GM12872 (cell line): ENCODE measurements at regions not wholly inside any gene's neighbourhood (a gene's known extent, or its start where the extent isn't known, plus 50 kb on each side); places are given as distances from the start of the nearest gene placed in this dataset.

Experiments
- TF ChIP-seq, protein P1 (sequence below): IDR thresholded peaks from 3 replicates; pipeline ENCODE4 v1.5.1; 2011; ENCODE audit warnings: low read depth, mild to moderate bottlenecking, low read length, moderate library complexity; ENCODE audit not compliant: insufficient read depth

DNA sequence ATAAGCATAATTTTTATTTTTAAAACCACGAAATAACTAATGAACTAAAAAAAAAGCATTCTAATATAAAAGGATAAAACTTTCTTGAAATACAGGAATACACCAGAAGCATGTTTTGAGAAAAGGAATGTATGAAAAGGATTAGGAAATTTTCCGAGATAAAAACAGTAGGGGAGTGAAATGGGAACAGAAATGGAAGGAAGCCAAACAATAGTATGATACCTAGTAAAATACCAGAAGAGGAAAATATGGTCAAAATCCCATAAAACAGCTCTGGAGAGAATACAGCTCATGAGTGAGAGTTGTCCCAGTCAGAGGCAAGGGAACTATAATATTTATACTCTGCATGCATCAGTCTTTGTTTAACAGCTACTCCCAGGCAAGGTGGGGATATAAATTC, 1016.2 kb downstream of the SLC6A15 start:
- TF ChIP-seq, protein P1, sequence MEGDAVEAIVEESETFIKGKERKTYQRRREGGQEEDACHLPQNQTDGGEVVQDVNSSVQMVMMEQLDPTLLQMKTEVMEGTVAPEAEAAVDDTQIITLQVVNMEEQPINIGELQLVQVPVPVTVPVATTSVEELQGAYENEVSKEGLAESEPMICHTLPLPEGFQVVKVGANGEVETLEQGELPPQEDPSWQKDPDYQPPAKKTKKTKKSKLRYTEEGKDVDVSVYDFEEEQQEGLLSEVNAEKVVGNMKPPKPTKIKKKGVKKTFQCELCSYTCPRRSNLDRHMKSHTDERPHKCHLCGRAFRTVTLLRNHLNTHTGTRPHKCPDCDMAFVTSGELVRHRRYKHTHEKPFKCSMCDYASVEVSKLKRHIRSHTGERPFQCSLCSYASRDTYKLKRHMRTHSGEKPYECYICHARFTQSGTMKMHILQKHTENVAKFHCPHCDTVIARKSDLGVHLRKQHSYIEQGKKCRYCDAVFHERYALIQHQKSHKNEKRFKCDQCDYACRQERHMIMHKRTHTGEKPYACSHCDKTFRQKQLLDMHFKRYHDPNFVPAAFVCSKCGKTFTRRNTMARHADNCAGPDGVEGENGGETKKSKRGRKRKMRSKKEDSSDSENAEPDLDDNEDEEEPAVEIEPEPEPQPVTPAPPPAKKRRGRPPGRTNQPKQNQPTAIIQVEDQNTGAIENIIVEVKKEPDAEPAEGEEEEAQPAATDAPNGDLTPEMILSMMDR, result no peak

DNA sequence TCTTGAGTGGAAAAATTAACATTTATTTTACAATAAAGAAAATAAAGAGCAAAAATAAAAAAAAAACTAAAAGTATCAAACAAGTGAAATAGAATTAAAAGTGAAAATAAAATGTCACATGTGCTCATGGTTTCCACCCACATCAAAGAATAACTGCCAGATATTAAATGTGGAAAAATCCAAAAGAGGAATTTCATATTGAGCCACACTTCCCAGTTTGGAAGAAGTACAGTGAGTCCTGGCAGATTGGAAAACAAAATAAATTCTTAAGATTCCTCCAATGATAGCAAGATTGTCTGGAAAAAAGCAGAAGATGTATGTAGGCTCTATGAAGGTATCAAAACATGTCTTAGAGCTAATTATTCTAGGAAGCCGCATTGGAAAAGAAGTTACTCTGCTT, 1019.5 kb downstream of the SLC6A15 start:
- TF ChIP-seq, protein P1, result no peak

DNA sequence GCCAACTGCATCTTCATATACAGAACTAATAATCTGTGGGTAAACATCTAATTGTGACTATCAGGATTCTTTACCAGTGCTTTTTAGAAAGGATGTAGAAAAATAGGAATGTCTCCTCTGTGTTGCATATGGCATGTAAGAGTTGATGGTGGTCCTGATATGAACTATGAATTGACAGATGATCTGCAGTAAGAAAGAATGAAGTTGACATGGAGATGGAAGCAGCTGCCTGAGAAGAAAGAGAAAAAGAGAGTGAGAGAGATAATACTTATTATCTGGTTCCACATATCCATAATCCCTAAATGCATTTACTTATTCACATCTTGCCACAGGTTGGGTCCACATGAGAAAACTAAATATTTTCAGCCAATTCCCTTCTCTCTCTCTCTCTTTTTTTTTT, 1022.9 kb downstream of the SLC6A15 start:
- TF ChIP-seq, protein P1, result no peak

DNA sequence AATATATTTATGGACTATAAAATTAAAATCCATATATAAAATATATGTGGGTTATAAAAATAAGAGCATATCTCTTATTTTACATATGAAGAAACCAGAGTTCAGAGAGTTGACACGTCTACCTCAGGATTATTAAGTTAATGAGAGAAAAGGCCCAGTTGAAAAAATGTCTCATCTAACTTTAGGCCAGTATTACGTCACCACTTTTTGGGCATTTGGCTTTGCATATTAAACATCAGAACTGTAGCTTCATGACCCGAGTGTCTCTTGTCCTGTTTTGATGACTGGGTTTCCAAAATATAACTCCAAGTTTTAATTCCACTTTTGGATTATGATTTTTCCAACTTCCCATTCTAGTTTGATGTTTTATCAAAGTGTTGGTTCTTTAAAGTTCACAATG, 1026.1 kb downstream of the SLC6A15 start:
- TF ChIP-seq, protein P1, result no peak

DNA sequence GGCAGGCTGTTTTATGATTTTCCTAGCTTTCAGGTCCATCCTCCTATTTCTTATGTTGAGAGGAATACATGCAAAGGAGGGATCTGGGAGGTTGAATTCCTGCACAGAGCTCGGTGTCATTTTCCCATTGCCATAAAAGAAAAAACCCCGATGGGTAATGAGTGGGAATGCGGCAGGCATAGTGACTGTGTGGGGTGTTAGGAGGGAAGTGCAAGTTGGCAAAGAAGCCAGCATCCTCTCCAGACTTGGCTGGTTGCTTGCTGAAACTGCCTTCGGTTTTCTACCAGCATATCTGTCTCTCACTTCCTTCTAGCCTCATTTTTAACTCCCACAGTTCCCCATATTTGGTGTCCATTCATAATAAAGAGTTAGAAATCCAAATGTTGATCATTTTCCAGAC, 1046.1 kb downstream of the SLC6A15 start:
- TF ChIP-seq, protein P1, result no peak

DNA sequence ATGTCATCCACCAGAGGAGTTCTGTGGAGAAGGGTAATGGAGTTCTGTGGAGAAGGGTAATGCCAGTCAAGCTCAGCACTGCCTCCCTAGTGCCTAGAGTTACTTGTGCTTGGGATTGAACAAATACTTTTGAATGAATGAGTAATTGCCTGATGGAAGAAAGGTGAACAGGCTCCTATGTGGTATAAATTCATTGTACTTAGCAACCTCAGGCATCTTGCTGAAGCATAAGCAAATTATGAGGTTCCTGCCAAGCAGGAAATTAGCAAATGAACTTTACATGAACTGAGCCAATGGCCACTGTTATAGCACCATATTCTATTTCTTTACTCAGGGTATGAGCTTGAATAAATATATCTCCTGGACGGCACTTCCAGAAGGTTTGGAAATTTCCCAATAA, 1047.2 kb downstream of the SLC6A15 start:
- TF ChIP-seq, protein P1, result no peak

DNA sequence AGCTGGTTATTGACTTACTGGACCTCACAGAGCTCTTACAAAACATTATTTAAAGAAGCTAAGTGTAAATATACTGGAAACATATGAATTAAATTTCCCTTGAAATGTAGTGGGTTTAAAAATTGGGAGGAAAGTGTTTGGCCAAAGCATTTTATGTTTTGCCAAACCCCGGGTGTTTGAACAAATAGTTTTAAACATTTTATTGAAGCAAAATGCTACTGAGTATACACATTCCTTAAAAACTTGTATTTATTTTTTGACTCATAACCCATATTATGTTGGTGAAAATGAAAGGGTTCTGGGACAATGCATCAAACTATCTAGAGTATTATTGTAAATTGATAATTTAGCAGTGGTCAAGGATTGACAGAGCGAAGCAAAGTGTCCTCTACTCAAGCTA, 1048.5 kb downstream of the SLC6A15 start:
- TF ChIP-seq, protein P1, result no peak

DNA sequence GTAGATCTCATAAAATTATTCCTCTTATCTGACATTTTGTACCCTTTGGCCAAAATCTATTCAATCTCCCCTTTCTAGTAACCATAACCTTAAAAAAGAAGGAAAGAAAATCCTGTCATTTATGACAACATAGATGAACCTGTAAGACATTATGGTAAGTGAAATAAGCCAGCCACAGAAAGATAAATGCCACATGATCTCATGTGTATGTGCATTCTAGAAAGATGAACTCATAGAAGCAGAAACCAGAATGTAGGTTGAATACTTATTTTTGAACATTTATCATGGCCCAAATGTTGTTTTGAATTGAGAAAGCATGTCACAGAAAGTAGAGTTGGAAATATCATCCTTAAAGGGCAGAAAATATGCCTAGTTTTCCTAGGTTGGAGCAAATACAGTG, 1053.6 kb downstream of the SLC6A15 start:
- TF ChIP-seq, protein P1, result no peak
